ENCODE measurements at regions not wholly inside any gene's neighbourhood (a gene's known extent, or its start where the extent isn't known, plus 50 kb on each side); places are given as distances from the start of the nearest gene placed in this dataset.

DNA sequence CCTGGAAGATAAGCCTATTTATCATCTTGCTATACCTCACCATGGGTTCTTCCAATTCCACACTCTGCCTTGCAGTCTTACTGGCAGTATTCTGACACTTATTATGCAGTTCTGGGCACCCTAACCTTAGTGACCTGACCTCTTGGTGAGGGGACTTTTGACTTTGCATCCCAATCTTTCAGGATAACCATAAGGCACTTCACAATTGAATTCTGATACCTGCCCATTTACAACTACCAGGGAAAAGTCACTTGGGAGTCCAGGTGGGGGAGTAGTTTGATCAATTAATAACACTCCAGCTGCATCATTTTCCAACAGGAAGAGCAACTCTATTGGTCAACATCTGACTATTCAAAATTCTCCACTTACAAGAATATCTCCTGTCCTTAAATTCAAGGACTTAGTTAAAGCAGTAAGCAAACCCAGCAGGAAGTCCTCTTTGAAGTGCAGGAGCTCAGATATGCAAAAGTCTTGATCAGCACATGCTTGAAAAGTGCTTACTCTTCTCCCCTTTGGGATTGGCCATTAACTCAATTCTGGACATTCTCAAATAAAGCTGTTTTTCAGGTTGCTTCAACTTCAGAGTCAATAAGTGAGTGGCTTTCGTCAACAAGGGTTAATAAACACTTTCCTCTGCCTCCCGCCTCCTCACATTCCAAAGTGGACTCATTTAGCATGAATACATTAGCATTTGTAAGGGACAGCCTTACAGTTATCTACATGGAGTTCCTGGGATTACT, 177.4 kb upstream of the NRIP1 start:
- DNase-seq = no peak

DNA sequence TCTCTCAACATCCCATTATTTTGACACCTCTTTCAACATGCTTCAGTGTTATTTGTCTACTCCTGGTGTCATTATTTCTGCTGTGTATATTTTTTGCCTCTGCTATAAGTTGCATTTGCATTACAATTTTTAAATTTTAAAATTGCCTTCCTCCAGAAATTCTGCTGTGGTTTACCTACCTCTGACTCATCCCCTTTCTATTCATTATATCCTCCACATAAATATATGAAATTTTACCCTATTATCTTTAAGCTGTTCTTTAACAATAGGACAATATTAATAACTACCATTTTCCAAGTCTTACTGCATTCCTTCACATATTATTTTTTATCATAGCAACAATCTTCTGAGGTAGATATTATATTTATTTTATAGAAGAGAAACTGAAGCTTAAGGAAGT, 178.1 kb upstream of the NRIP1 start:
- DNase-seq = no peak

DNA sequence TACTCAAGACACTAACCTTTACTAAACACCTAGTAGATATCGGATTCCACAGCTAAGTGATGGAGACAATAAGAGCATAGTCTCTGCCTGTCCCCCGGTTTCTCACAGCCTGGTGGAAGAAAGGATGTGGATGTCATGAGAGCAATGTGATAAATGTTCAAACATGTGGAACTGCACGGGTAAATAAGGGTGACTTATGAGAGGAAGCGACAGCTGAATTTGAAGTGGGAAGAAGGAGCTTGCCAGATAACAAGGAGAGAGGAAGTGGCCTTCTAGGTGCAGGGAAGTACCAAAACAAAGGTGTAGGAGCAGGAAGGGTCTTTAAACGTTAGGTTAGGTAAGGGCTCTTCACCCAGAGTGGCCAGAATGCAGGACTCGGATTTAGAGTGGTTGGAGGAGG, 178.6 kb upstream of the NRIP1 start:
- DNase-seq = no peak

DNA sequence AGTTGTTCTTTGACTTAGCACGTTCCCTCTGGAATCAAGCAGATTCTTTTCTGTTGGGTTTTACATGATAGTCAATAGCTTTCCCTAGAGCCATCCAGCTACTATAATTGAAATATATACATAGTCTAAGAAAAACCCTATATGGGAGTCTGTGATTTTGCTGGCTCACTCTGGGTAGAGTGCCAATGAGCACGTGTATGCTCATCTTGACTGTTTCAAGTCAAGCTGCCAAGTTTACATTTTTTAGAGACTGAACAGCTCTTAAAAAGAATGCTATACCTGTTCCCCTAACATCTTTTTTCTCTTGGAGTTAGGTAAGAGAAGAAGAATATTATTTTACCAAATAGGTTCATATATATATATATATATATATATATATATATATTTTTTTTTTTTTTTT, 182.8 kb upstream of the NRIP1 start:
- no peak for DNase-seq

DNA sequence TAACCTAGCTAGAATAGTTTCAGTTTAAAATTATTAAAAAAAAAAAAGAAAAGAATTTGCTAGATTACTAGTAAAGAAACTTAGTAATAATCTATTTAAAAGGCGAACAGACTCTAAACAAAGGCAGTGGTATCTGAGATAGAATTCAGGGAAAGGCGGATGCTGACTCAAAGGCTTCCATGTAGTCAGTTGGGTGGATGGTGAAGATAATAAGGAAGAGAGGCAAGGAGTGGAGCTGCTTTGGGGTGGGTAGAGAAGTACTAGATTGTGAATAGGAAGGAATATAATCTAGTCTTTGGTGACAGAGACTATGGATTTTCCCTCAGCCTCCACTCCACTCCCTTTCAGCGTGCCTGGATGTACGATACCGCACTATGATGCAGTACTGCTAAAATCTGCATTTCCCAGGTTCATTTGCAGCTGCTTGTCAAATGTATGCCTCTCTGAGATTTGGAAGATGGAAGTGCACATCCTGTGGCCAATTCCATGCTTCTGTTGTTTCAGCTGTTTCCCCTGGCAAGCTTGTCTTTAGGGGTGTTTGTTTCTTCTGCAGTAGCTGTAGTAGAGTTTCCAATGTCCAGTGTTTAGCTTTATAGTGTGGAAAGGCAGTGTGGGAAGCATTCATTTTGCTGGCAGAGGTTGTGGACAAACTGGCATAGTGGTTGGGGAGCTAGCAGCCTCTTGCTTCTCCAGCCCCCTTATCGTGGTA, 184.6 kb upstream of the NRIP1 start:
- no peak for DNase-seq

DNA sequence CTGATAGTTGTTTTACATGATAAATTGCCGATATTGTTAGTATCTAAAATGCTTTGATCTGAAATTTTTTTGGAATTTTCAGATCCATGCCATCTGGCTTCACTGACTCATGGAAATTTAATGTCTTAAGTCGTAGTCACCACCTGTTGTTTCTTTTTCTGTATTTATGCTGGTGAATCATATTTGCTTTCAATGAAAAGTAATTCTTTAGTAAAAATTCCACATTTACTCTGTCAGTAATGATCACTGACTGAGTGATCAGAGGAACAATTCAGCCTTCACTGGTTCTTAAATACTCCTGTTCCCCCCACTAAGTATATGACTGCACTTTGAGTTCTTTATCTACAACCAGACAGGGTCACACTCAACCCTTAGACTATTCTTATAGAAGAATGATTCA, 185.6 kb upstream of the NRIP1 start:
- DNase-seq = no peak

DNA sequence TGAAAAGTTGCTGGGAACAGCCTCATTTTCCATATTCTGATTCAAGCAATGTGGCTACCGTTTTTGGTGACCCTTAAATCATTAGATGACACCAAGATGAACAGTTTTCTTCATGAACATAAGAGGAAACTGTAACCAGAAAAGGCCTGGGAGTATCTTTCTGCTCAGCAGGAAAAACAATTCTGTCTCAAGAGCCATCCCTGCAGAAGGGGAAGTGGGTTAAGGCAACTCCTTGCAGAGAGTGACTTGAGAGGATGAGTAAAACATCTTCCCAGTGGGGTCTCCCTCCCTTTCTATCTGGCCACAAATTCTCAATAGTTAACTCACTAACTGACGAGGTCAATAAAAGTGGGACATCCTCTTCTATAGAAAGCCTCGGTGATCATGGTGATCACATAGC, 187.6 kb upstream of the NRIP1 start:
- no peak for DNase-seq

DNA sequence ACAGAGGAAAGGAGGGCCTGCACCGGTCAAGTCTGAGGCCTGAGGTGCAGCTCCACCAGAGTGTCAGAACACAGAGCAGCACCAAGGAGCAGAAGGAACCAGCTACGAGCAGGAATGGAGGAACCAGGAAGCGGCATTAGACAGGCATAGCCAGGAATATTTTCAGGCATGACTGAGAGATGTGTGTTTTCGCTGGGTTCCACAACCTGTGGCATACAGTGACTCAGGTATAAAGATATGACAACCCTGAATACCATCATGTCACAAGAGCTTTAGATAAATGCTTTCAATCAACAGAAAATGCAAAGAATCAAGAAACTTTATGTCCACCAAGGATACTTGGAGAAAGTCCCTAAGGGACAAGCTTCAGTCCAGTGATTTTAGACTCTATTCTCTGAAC, 189.3 kb upstream of the NRIP1 start:
- no peak for DNase-seq

DNA sequence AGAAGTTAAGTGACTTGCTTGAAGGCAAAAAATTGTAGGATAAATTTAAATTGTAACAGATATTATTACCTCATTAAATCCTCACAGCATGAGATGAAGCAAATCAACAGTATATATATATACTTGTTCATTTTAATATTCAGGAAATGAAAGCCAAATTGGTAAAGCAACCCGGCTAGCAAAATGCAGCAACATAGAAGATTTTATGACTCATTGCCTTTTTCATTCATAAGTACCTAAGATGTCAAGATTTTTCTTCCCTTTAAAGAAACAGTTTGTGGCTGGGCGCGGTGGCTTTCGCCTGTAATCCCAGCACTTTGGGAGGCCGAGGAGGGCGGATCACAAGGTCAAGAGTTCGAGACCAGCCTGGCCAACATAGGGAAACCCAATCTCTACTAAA, 190.5 kb upstream of the NRIP1 start:
- no peak for DNase-seq

DNA sequence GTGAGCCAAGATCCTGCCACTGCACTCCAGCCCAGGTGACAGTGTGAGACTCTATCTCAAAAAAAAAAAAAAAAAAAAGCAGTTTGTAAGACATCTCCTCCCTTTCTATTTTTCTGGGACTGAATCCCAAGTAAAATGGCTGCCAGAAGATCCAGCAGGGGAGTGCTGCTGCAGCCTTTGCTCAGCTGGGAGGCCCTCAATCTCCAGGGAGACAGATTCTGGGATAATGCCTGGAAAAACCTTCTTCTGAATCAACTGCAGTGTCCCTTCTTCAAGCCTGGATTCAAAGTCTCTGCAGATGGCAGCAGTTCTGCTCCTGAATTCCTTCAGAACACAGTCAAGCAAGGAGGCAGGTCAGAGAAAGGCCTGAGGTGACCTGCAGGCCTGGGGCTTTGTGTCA, 191.0 kb upstream of the NRIP1 start:
- DNase-seq = no peak

DNA sequence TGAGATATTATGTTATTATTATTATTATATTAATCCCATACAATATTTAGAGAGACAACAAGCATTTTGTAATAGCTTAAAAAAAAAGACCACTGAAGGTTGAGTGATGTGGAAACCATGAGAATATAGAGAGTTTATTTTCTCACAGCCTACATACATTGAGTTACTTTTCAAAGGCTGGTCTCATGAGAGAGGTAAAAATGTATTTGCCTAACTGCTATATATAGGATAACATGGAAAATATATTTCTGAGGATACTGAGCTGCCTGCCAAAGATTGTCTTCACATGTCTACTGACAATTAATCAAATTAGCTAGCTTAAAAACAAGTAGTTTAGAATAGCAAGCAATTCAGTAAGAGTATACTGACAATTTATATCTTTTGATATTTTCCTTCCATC, 192.2 kb upstream of the NRIP1 start:
- no peak for DNase-seq

DNA sequence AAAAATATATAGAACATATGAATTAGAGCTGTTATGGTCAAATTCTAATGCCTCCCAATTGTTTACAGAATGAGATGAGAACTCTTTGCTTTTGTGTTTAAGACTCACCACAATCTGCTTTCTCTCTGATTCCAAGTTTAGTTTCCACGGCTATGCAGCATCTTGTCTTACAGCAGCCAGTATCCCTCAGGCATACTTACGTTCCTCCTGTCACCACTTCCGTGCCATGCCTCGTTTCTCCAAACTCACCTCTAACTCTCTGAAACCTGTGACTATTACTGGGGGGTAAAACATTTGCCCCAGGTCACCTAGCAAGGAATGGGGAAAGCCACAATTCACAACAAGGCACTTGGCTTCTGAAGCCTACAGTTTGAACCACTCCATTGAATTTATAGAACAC, 192.8 kb upstream of the NRIP1 start:
- no peak for DNase-seq

DNA sequence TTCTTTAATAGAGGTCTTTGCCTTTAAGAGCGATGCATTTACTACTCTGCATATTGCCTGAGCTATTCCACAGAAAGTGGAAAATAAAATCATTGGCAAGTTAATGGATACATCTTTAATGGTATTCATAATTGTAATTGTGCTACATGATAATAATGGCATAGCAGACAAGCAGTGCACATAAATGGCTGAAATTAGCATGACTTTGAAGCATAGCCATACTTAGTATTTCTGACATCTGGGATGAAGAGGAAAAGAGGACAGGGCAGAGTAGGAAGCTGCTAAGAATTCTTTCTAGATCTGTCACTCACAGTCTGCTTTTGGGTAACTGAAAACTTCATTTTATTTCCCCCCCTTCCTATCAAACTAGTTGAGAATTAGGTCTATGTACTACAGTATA, 195.0 kb upstream of the NRIP1 start:
- no peak for DNase-seq

DNA sequence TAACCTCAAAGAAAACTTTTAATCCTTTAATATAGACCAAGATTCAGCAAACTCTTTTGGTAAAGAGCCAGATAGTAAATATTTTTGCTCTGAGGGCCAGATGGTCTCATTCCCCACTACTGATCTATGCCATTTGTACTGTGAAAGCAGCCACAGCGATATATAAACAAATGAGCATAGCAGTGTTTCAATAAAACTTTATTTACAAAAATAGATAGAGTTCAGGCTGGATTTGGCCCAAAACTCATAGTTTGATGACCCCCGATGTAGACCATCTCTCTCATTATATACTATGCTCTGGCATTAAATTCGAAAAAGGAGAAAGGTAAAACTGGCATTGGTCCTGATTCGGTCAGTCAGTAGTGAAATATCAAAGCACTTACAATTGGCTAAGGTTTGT, 195.8 kb upstream of the NRIP1 start:
- no peak for DNase-seq

DNA sequence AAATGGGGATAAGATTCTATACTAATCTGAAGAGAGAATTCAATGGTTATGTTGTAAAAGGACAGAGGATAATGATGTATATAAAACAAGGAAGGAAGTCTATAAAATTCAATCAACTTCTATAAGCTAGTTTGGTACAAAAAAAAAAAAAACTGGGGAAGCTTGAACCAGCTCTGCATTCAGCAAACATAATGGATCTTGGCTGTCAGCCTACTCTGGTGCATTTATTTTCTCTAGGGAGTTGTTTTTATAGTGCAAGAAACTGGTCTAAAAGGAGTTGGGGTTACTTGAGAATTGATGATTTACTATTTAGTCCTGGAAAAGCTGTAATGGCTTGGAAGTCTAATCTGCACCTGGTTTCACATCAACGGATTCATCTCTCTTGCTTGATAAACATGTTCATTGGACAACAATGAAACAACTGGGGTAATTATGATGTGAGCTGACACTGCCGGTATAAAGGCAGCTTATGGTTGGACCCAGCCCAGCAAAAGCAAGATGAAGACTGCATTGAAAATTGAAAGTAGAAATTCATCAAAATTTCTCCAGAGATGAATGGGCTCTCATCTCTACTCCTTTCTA, 199.4 kb upstream of the NRIP1 start:
- DNase-seq = no peak

DNA sequence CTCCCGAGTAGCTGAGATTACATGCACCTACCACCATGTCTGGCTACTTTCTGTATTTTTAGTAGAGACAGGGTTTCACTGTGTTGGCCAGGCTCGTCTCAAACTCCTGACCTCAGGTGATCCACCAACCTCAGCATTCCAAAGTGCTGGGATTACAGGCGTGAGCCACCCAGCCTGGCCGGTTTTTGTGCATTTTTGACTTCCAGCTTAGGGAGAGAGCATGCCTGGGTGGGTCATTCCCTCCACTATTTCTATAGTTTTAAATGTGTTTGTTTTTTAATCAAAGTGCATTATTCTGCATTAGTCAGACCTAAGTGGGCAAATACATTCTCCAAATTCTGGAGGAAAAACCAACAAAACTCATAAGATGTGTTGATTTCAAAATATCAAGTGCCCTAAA, 207.4 kb upstream of the NRIP1 start:
- no peak for DNase-seq

DNA sequence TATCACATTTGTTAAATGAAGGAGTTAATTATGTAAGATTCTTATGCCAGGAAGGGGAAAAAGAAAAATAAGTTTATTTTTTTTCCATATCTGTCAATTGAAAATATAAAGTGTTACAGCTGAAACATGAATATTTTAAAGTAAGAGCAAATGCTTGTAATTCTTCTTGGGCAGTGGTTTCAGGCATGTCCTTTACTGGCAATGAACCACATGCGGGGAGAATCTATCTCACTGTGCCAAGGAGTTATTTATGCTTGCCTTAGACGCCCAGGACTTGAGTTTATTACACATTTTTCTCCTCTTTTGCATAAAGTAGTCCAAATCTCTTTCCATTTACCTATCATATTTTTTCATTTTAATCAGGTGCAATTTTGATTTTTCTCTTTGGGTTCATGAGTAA, 207.8 kb upstream of the NRIP1 start:
- DNase-seq = no peak

DNA sequence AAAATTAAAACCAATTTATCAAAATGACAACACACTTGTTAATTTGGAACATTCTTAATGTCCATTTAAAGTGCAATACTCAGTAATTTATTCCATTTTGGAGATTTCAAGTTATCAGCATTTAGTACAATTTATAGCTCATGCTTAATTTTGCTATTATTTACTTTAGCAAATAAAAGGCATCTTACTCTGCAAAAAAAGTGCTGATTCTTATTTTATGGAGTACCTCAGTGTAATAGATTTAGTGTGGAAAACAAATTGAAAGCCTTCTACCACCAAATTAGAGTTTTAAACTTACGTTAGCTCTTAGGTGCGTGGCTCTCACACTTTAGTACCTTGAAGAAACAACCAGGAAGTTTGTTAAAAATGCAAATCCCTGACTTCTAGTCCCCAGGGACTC, 208.4 kb upstream of the NRIP1 start:
- DNase-seq = no peak

DNA sequence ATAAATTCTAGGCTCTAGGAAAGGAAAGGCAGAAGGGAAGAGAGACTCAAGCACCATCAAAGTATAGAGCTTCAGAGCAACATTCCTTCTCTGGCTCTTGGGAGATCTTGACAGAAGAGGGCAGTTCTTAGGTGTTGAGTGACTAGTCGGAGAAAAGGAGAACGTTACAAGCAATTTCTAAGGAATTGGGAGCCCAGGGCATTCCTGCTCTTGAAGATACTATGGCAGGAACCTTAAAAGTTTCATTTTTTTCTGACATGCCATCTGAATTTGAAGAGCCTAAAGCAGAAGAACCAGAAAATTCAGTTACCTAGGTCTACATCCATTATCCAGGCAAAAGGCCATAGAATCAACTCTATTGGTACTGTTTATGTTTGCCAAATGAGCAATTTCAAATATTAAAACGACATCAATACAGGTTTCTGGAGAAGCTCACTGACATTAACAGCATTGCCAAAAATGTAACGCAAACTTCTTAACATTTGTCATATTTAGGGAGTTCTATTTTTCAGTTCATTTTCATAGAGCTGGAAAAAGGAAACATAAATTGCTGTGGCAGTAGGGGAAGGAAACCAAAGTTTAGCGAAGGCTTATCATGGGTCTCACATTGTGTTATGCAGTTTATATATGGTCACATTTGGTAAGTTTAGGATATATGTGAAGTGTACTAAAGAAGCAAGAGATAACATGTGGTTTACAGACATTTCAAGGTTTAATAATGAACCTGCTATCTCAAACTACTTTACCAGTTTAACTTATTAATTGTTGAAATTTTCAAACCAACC, 210.1 kb upstream of the NRIP1 start:
- no peak for DNase-seq

DNA sequence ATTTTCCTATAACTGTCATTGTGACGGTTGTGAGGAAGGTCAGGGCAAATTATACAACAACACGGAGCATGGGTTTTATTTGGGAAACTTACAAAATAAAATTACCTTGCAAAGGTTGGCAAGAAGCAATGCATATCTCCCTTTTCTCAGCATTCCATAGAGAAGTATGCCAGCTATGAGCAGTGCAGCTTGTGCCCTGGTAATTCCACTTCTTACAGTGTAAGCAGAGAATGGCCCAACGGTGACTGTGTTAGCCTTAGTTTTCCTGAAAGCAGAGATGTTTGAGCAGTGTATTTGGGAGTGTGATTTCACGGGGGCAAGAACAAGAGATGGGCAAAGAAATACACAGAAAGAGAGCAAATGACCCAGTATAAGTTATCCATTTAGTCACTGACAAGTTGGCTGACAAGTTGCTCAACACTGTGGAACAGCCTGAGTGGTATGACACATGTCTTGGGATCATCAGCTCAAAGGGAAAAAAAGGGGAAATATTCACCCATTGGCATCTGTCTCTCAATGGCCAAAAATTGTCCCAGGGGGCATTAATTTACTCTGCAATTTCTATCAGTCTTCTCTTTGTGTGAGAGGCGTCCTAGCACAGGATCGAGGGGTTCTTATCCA, 210.9 kb upstream of the NRIP1 start:
- no peak for DNase-seq

DNA sequence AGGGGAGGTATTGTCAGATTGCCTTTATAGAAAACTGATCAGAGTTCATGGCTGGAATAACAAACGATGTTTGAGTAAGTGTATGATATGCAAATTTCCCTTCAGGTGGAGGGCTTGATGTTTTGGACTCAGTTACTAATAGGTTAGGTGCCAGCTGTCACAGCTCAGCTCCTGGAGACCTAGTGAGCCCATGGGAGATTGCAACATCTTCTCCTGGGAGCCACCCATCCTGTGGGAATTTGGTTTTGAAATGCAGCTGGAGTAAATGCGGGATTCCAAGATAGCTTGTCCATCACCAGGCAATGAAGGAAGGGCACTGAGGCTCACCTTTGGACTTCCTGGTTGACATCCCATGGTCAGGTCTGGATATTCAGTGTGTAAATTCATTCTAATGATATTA, 211.4 kb upstream of the NRIP1 start:
- no peak for DNase-seq

DNA sequence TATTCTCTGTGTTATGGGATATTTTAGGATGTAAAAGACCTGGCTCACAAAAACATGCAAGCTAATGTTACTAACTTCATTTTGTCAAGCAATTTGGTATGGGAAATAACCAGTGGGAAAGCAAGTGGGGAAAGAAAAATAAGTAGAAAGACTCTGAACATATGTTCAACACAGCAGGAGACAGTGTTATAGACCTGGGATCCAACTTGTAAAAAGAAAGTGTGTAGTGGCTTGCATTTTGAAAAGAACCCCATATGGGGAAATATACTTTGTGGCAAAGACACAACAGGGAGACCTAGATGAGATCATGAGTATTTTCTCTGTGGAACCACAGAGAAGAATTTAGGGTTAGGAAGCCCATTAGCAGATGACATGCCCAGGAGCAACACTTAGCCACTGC, 212.7 kb upstream of the NRIP1 start:
- DNase-seq = no peak

All from renal pelvis (tissue), 1 donor.